RWPE2 (cell line): ENCODE measurements at regions not wholly inside any gene's neighbourhood (a gene's known extent, or its start where the extent isn't known, plus 50 kb on each side); places are given as distances from the start of the nearest gene placed in this dataset.

Experiments
- ATAC-seq: fragments of 200-7000 bp; cut with Tn5 transposase; 3 replicates; pipeline ENCODE4 v1.9.1; 2021; ENCODE audit warnings: low read depth
- DNase-seq: peaks from one replicate; pipeline ENCODE4 v3.0.0-alpha.2; 2020; ENCODE audit warnings: low spot score
- H3K27ac ChIP-seq: fragments of 450-650 bp; 2 replicates; pipeline ENCODE4 v1.5.1; 2017; ENCODE audit warnings: mild to moderate bottlenecking; ENCODE audit not compliant: poor library complexity, severe bottlenecking
- H3K27me3 ChIP-seq: fragments of 250-450 bp; sonication (Bioruptor Pico); 2 replicates; pipeline ENCODE4 v1.5.1; 2021; ENCODE audit warnings: mild to moderate bottlenecking, moderate library complexity; ENCODE audit not compliant: insufficient read depth, poor library complexity, severe bottlenecking
- H3K36me3 ChIP-seq: fragments of 250-450 bp; sonication (Bioruptor Pico); 2 replicates; pipeline ENCODE4 v1.5.1; 2020; ENCODE audit warnings: low read depth, mild to moderate bottlenecking, moderate library complexity
- H3K4me1 ChIP-seq: fragments of 250-450 bp; sonication (Bioruptor Pico); 2 replicates; pipeline ENCODE4 v1.5.1; 2021; ENCODE audit warnings: mild to moderate bottlenecking, moderate library complexity; ENCODE audit not compliant: insufficient read depth, poor library complexity, severe bottlenecking
- H3K4me3 ChIP-seq: fragments of 250-450 bp; sonication (Bioruptor Pico); 2 replicates; pipeline ENCODE4 v1.5.1; 2021; ENCODE audit warnings: mild to moderate bottlenecking, moderate library complexity; ENCODE audit not compliant: severe bottlenecking
- H3K9me3 ChIP-seq: fragments of 250-450 bp; sonication (Bioruptor Pico); 2 replicates; pipeline ENCODE4 v1.5.1; 2021; ENCODE audit warnings: mild to moderate bottlenecking, moderate library complexity; ENCODE audit not compliant: severe bottlenecking
- CTCF ChIP-seq: fragments of 450-650 bp; IDR thresholded peaks from one replicate; pipeline ENCODE4 v1.5.1; 2017; ENCODE audit warnings: mild to moderate bottlenecking, moderate library complexity; ENCODE audit not compliant: poor library complexity, severe bottlenecking

- H3K4me1 ChIP-seq, result no peaks in the 10 kb centered on the region
- no peaks in the 10 kb centered on the region for H3K9me3 ChIP-seq
- DNase-seq (no peak), ATAC-seq (no peak)
- no peak for TF ChIP-seq CTCF
- no peak overlapping the region for H3K27ac ChIP-seq
- H3K36me3 ChIP-seq, result no peaks in the 10 kb centered on the region
- no peak overlapping the region for H3K4me3 ChIP-seq
- H3K27me3 ChIP-seq, result no peaks in the 10 kb centered on the region
These were observed 1602.0 kb upstream of the LRRTM3 start for GRCh38 chr10:65323802-65324201.

GRCh38 chr10:65325913-65326312, 1599.9 kb upstream of the LRRTM3 start:
- TF ChIP-seq CTCF, result no peak
- Histone ChIP-seq H3K4me1 (no peaks in the 10 kb centered on the region), H3K27ac (no peak overlapping the region), H3K27me3 (no peaks in the 10 kb centered on the region), H3K36me3 (no peaks in the 10 kb centered on the region), H3K4me3 (no peak overlapping the region), H3K9me3 (no peaks in the 10 kb centered on the region)
- DNase-seq (no peak), ATAC-seq (no peak)

DNA sequence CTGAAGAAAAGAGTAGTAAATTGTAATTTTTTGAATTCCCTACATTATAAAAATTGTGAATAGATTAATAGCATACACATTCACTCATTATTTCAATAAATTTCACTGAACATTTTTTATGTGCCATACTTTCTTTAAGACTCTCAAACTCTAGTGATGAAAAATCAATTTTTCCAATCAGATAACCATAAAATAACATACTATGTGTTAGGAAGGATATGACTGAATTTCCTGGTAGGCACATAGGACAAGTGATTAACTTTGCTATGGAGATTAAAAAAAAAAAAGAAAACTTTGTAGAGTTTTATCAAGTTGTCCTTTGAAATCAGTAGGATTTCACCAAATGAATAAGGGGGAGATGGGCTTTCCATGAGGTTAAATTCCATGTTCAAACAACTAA, 1597.3 kb upstream of the LRRTM3 start:
- no peaks in the 10 kb centered on the region for H3K9me3 ChIP-seq
- DNase-seq (no peak), ATAC-seq (no peak)
- H3K4me3 ChIP-seq, result no peak overlapping the region
- no peaks in the 10 kb centered on the region for H3K27me3 ChIP-seq
- H3K4me1 ChIP-seq, result no peaks in the 10 kb centered on the region
- H3K36me3 ChIP-seq, result no peaks in the 10 kb centered on the region
- TF ChIP-seq CTCF, result no peak
- H3K27ac ChIP-seq, result no peak overlapping the region

- no peak for TF ChIP-seq CTCF
- no peak overlapping the region for H3K27ac ChIP-seq
- H3K36me3 ChIP-seq, result no peaks in the 10 kb centered on the region
- H3K9me3 ChIP-seq, result no peaks in the 10 kb centered on the region
- H3K27me3 ChIP-seq, result peaks cover 5% of the 10 kb centered on the region
- no peak overlapping the region for H3K4me3 ChIP-seq
- no peaks in the 10 kb centered on the region for H3K4me1 ChIP-seq
- no peak for ATAC-seq
- DNase-seq, result no peak
These were observed 1590.5 kb upstream of the LRRTM3 start for GRCh38 chr10:65335311-65335710.

- H3K36me3 ChIP-seq, result no peaks in the 10 kb centered on the region
- no peak overlapping the region for H3K4me3 ChIP-seq
- no peak overlapping the region for H3K27ac ChIP-seq
- H3K9me3 ChIP-seq, result no peaks in the 10 kb centered on the region
- H3K4me1 ChIP-seq, result no peaks in the 10 kb centered on the region
- TF ChIP-seq CTCF, result no peak
- DNase-seq (no peak), ATAC-seq (no peak)
- H3K27me3 ChIP-seq, result peaks cover 5% of the 10 kb centered on the region
These were observed 1585.5 kb upstream of the LRRTM3 start for GRCh38 chr10:65340340-65340739.
